ENCODE measurements at regions not wholly inside any gene's neighbourhood (a gene's known extent, or its start where the extent isn't known, plus 50 kb on each side); places are given as distances from the start of the nearest gene placed in this dataset.
A peak's percentile ranks its signal among the peaks of the same experiment; 100 is the strongest.

DNA sequence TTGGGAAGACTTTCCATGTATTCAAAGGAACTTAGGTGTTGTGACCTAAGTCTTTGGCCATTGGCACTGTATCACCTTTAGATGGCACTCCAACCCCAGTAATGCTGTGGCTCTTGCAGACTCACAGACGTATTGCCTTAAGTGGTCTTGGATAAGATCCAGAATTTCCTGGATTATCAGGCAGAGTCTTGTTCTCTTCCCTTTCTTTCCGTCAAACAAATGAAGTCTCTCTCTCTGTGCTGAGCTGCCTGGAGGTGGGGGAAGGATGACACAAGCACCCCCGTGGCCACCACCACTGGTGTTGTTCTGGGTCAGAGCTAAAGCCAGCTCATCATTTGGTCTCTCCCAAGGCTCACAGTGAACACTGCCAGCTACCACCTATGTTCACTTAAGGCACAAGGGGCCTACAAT is 789.9 kb upstream of the KIF2B start:
- TF ChIP-seq, protein P1, sequence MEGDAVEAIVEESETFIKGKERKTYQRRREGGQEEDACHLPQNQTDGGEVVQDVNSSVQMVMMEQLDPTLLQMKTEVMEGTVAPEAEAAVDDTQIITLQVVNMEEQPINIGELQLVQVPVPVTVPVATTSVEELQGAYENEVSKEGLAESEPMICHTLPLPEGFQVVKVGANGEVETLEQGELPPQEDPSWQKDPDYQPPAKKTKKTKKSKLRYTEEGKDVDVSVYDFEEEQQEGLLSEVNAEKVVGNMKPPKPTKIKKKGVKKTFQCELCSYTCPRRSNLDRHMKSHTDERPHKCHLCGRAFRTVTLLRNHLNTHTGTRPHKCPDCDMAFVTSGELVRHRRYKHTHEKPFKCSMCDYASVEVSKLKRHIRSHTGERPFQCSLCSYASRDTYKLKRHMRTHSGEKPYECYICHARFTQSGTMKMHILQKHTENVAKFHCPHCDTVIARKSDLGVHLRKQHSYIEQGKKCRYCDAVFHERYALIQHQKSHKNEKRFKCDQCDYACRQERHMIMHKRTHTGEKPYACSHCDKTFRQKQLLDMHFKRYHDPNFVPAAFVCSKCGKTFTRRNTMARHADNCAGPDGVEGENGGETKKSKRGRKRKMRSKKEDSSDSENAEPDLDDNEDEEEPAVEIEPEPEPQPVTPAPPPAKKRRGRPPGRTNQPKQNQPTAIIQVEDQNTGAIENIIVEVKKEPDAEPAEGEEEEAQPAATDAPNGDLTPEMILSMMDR (IDR thresholded peaks at IDR 0.05; ENCODE audit: low read depth, low read length) = peak; percentile 50
- TF ChIP-seq EZH2phosphoT487 (IDR thresholded peaks at IDR 0.05; ENCODE audit: low read depth) = no peak
